ENCODE measurements at regions not wholly inside any gene's neighbourhood (a gene's known extent, or its start where the extent isn't known, plus 50 kb on each side); places are given as distances from the start of the nearest gene placed in this dataset.

DNA sequence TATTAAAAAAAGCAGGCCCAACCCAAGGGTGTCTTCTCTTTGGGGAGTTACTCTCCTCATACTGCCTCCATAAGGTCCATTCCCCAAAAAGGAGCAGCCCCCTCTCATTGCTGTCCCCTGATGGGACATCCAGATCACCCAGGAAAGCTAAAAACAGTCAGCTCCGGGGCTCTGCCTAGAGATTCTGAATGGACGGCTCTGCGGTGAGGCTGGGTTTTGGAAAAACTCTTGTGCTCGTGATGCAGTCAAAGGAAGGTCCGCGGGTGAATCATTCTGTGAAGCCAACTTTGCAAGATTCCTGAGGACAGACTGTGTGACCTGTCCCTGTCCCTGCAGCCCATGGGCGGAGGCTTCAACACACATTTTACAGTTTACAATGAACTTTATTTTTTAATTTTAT lies 351.5 kb downstream of the TYW1 start:
- no peak for TF ChIP-seq CTCF (conservative IDR thresholded peaks at IDR 0.05; ENCODE audit: low read depth, low read length)
- no peak for TF ChIP-seq MAFK (IDR thresholded peaks at IDR 0.05; ENCODE audit: low read depth, low read length)

All from IMR-90 (cell line).